Thyroid gland (tissue), 4 donors: ENCODE measurements at regions not wholly inside any gene's neighbourhood (a gene's known extent, or its start where the extent isn't known, plus 50 kb on each side); places are given as distances from the start of the nearest gene placed in this dataset.

Source experiments
- CTCF ChIP-seq, 6 experiments: fragments of 200-600 bp in 3 of 6; fragments of 450-650 bp in 3 of 6; sonication (generic) in 3 of 6; IDR thresholded peaks; one replicate each; pipeline ENCODE4 v1.5.1; 2016 to 2019; ENCODE audit warnings: antibody characterized with exemption in 6 of 6, mild to moderate bottlenecking in 2 of 6, inconsistent platforms in 1 of 6, moderate library complexity in 1 of 6
- POLR2A ChIP-seq, 2 donors: fragments of 450-650 bp; IDR thresholded peaks; one replicate each; pipeline ENCODE4 v1.6.1; 2017; ENCODE audit warnings: antibody characterized with exemption in 2 of 2, mild to moderate bottlenecking in 2 of 2, moderate library complexity in 1 of 2

- no peak for TF ChIP-seq CTCF (IDR thresholded peaks at IDR 0.05)
- no peak for TF ChIP-seq POLR2A (IDR thresholded peaks at IDR 0.05)
These were observed 270.6 kb upstream of the REG3G start for GRCh38 chr2:78754930-78755329.
